ENCODE measurements at regions not wholly inside any gene's neighbourhood (a gene's known extent, or its start where the extent isn't known, plus 50 kb on each side); places are given as distances from the start of the nearest gene placed in this dataset.
"Not testable (repeated sequence)": the region's sequence is repeated elsewhere in the genome, so short reads cannot be mapped to it uniquely, and the experiment has no call there.

- no peak for DNase-seq
Measured at GRCh38 chr6:164807125-164807524, 502.3 kb downstream of the C6orf118 start.

GRCh38 chr6:164795056-164795815, 514.2 kb downstream of the C6orf118 start:
- DNase-seq: no peak

GRCh38 chr6:164792666-164793065, 516.7 kb downstream of the C6orf118 start:
- DNase-seq: no peak

GRCh38 chr6:164791498-164791897, 517.9 kb downstream of the C6orf118 start:
- no peak for DNase-seq

- no peak for DNase-seq
Measured at GRCh38 chr6:164763788-164764187, 545.6 kb downstream of the C6orf118 start.

GRCh38 chr6:164757451-164757850, 552.0 kb downstream of the C6orf118 start:
- DNase-seq: no peak

GRCh38 chr6:164756723-164757122, 552.7 kb downstream of the C6orf118 start:
- DNase-seq: no peak

- no peak for DNase-seq
Measured at GRCh38 chr6:164756142-164756541, 553.3 kb downstream of the C6orf118 start.

GRCh38 chr6:164753517-164753916, 555.9 kb downstream of the C6orf118 start:
- DNase-seq: no peak

GRCh38 chr6:164751395-164751794, 558.0 kb downstream of the C6orf118 start:
- no peak for DNase-seq

GRCh38 chr6:164750128-164750527, 559.3 kb downstream of the C6orf118 start:
- DNase-seq: no peak

GRCh38 chr6:164749221-164750064, 560.0 kb downstream of the C6orf118 start:
- peak; percentile 16 for DNase-seq

GRCh38 chr6:164744301-164744700, 565.1 kb downstream of the C6orf118 start:
- no peak for DNase-seq

GRCh38 chr6:164741938-164742451, 567.4 kb downstream of the C6orf118 start:
- no peak for DNase-seq

- DNase-seq: not testable (repeated sequence)
Measured at GRCh38 chr6:164736090-164736489, 573.3 kb downstream of the C6orf118 start.

- DNase-seq: no peak
Measured at GRCh38 chr6:164731539-164731938, 577.9 kb downstream of the C6orf118 start.

GRCh38 chr6:164721460-164721859, 587.9 kb downstream of the C6orf118 start:
- DNase-seq: no peak

GRCh38 chr6:164700497-164700896, 608.9 kb downstream of the C6orf118 start:
- no peak for DNase-seq

GRCh38 chr6:164695896-164696295, 613.5 kb downstream of the C6orf118 start:
- no peak for DNase-seq

- DNase-seq: no peak
Measured at GRCh38 chr6:164694386-164694785, 615.0 kb downstream of the C6orf118 start.

- no peak for DNase-seq
Measured at GRCh38 chr6:164693944-164694343, 615.5 kb downstream of the C6orf118 start.

GRCh38 chr6:164692772-164693510, 616.5 kb downstream of the C6orf118 start:
- no peak for DNase-seq
